Stomach (tissue), 8 donors: ENCODE measurements at regions not wholly inside any gene's neighbourhood (a gene's known extent, or its start where the extent isn't known, plus 50 kb on each side); places are given as distances from the start of the nearest gene placed in this dataset.

Experiments used
- DNase-seq, 2 donors: peaks; one replicate each; pipeline versions ENCODE4 v3.0.0 to v3.0.0-alpha.2; 2013 to 2019
- H3K27ac ChIP-seq, 5 donors: fragments of 200-600 bp in 4 of 5; sonication (generic) in 4 of 5; one replicate each; pipeline ENCODE4 v1.5.1; 2013 to 2019; ENCODE audit warnings: mild to moderate bottlenecking in 1 of 5, moderate library complexity in 1 of 5
- H3K27me3 ChIP-seq, 3 donors: fragments of 200-600 bp; sonication (generic); one replicate each; pipeline ENCODE4 v1.5.1; 2017 to 2019; ENCODE audit warnings: mixed run types in 1 of 3
- H3K36me3 ChIP-seq, 4 donors: fragments of 200-600 bp; sonication (generic); 1 replicate in 3 of 4; 2 replicates in 1 of 4; pipeline ENCODE4 v1.5.1; 2016 to 2019
- H3K4me1 ChIP-seq, 4 donors: fragments of 200-600 bp; sonication (generic); one replicate each; pipeline ENCODE4 v1.5.1; 2016 to 2019
- H3K4me3 ChIP-seq, 4 donors: fragments of 200-600 bp; sonication (generic) in 3 of 4; one replicate each; pipeline ENCODE4 v1.5.1; 2016 to 2019; ENCODE audit warnings: mild to moderate bottlenecking in 1 of 4
- H3K9me3 ChIP-seq, 4 donors: fragments of 200-600 bp; sonication (generic); one replicate each; pipeline ENCODE4 v1.5.1; 2016 to 2019
- CTCF ChIP-seq, 7 experiments: fragments of 450-650 bp in 4 of 7; fragments of 200-600 bp in 3 of 7; sonication (generic) in 3 of 7; IDR thresholded peaks; one replicate each; pipeline ENCODE4 v1.5.1; 2016 to 2019; ENCODE audit warnings: antibody characterized with exemption in 7 of 7, control low read depth in 2 of 7, mild to moderate bottlenecking in 1 of 7
- EP300 ChIP-seq: sonication (generic); formaldehyde crosslinking; IDR thresholded peaks from one replicate; pipeline ENCODE4 v1.6.1; 2017; ENCODE audit warnings: antibody characterized with exemption
- POLR2A ChIP-seq, 4 donors: fragments of 450-650 bp; IDR thresholded peaks; one replicate each; pipeline ENCODE4 v1.6.1; 2016; ENCODE audit warnings: antibody characterized with exemption in 4 of 4, control low read depth in 2 of 4, mild to moderate bottlenecking in 1 of 4, moderate library complexity in 1 of 4
- POLR2AphosphoS5 ChIP-seq, 3 donors: sonication (generic); formaldehyde crosslinking; IDR thresholded peaks; one replicate each; pipeline ENCODE4 v1.6.1; 2016; ENCODE audit warnings: antibody characterized with exemption in 3 of 3
- WGBS, 5 donors: extraction: QIAGEN DNeasy Blood & Tissue Kit in 3 of 5; methylation state at CpG; one replicate each; pipeline versions ENCODE4 v1.1.5 to v1.1.7; 2013 to 2018; 5-methylcytosine and 5-hydroxymethylcytosine counted together
- intact Hi-C: fragments of 100-400 bp; cut with DNase I; formaldehyde crosslinking; loops from one replicate; pipeline ENCODE4 v1.15.1; 2023; ENCODE audit warnings: low total_unique reads
- donor health status: healthy with polysubstance abuse.
- donor health status: Bipolar disorder and iron deficiency.
- donor health status: healthy.

GRCh38 chr2:52311862-52312261 is 1279.9 kb upstream of the NRXN1 start:
- intact Hi-C loops, result no loop called here
- Histone ChIP-seq H3K4me1 (no peaks in the 10 kb centered on the region), H3K36me3 (no peaks in the 10 kb centered on the region), H3K4me3 (no peak overlapping the region), H3K27ac (no peak overlapping the region), H3K9me3 (no peaks in the 10 kb centered on the region), H3K27me3 (no peaks in the 10 kb centered on the region)
- TF ChIP-seq EP300, result no peak
- no peak for TF ChIP-seq CTCF (IDR thresholded peaks at IDR 0.05)
- TF ChIP-seq POLR2A (IDR thresholded peaks at IDR 0.05), result no peak
- no peak for TF ChIP-seq POLR2AphosphoS5 (IDR thresholded peaks at IDR 0.05)
- no peak for DNase-seq
- WGBS, 5 donors, result 30 to 51% (median 39%) methylated on average over 5 of the region's 5 CpGs

DNA sequence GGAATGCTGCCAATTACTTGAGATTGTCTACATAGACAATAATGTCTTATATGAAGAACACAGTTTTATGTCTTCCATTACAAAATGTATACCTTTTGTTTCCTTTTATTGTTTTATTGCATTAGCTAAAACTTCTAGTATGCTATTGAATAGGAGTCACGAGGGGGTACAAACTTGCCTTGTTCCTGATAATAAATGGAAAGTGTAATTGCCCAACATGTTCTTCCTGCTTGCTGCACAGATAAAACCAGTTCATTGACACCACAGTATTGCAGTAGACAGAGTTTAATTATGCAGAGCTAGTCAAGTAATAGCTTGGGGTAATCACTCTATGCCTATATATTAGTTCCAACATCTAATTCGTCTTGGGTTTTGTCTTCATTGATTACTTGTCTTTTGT is 1276.2 kb upstream of the NRXN1 start:
- Histone ChIP-seq H3K4me1 (no peaks in the 10 kb centered on the region), H3K4me3 (no peak overlapping the region), H3K27ac (no peak overlapping the region), H3K36me3 (no peaks in the 10 kb centered on the region), H3K9me3 (peaks cover 0 to 20% (median 11%) of the 10 kb centered on the region in 4 donors), H3K27me3 (no peaks in the 10 kb centered on the region)
- DNase-seq, result no peak
- intact Hi-C loops, result no loop called here
- no peak for TF ChIP-seq POLR2AphosphoS5 (IDR thresholded peaks at IDR 0.05)
- TF ChIP-seq CTCF (IDR thresholded peaks at IDR 0.05), result no peak
- no peak for TF ChIP-seq POLR2A (IDR thresholded peaks at IDR 0.05)
- TF ChIP-seq EP300, result no peak
- 61 to 72% (median 67%) methylated on average over 2 of the region's 2 CpGs for WGBS, 5 donors

- Histone ChIP-seq H3K36me3 (no peaks in the 10 kb centered on the region), H3K27ac (no peak overlapping the region), H3K4me1 (no peaks in the 10 kb centered on the region), H3K9me3 (peaks cover 0 to 10% (median 7%) of the 10 kb centered on the region in 4 donors), H3K4me3 (no peak overlapping the region), H3K27me3 (no peaks in the 10 kb centered on the region)
- 41 to 63% (median 45%) methylated on average over 1 of the region's 1 CpG for WGBS, 5 donors
- no peak for TF ChIP-seq EP300
- intact Hi-C loops, result no loop called here
- no peak for DNase-seq
Observed at GRCh38 chr2:52294628-52295027, 1262.7 kb upstream of the NRXN1 start.

- intact Hi-C loops, result no loop called here
- Histone ChIP-seq H3K9me3 (no peaks in the 10 kb centered on the region), H3K27me3 (no peaks in the 10 kb centered on the region), H3K4me1 (no peaks in the 10 kb centered on the region), H3K36me3 (no peaks in the 10 kb centered on the region), H3K4me3 (no peak overlapping the region), H3K27ac (no peak overlapping the region)
- no peak for DNase-seq
- TF ChIP-seq POLR2AphosphoS5 (IDR thresholded peaks at IDR 0.05) (no peak), EP300 (no peak), CTCF (IDR thresholded peaks at IDR 0.05) (no peak), POLR2A (IDR thresholded peaks at IDR 0.05) (no peak)
- WGBS, 5 donors, result 57 to 69% (median 62%) methylated on average over 1 of the region's 1 CpG
Observed at GRCh38 chr2:52292801-52293200, 1260.9 kb upstream of the NRXN1 start.

DNA sequence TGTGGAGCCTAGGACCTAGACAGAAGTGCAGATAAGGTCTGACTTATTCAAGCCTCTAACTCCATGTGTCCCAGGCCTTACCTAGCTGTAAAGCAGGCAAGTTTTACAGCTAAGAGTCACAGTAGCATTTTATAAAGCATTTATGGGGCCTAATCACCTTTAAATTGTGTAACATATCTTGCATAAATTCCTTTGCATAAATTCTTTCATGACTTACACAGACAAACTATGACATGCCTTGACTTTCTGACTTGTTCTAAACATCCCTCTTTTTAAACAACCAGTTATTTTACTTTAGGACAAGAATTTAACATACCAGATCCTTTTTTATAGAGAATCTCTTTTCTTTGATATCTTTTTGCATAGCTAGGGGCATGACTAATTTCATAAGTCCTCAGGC is 1257.8 kb upstream of the NRXN1 start:
- H3K4me3 ChIP-seq, result no peak overlapping the region
- no peaks in the 10 kb centered on the region for H3K4me1 ChIP-seq
- DNase-seq, result no peak
- H3K9me3 ChIP-seq, result no peaks in the 10 kb centered on the region
- intact Hi-C loops, result no loop called here
- no peak overlapping the region for H3K27ac ChIP-seq
- H3K27me3 ChIP-seq, result no peaks in the 10 kb centered on the region
- H3K36me3 ChIP-seq, result no peaks in the 10 kb centered on the region
- TF ChIP-seq POLR2A (IDR thresholded peaks at IDR 0.05) (no peak), EP300 (no peak), POLR2AphosphoS5 (IDR thresholded peaks at IDR 0.05) (no peak), CTCF (IDR thresholded peaks at IDR 0.05) (no peak)
